ENCODE measurements at regions not wholly inside any gene's neighbourhood (a gene's known extent, or its start where the extent isn't known, plus 50 kb on each side); places are given as distances from the start of the nearest gene placed in this dataset.
"Not testable (repeated sequence)": the region's sequence is repeated elsewhere in the genome, so short reads cannot be mapped to it uniquely, and the experiment has no call there.

DNA sequence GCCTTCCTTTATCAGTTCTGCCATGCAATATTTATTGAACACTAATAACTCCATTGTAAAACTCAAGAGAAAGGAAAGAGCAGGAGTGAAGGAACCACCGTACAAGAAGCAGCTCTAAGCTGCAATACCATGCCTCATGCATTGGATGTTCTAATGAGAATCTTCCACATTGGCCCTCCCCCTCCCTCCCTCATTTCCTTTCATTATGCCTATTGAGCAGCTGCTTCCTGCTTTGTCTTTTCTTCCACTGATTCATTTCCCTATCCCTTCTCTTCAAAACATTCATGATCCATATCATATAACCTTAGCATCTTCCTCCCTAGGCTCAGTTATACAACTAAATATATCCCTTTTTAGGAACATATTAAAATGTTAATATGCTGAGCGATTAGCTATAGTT, 698.7 kb upstream of the GOLIM4 start:
- WGBS (ENCODE audit: low lambda C conversion rate, missing lambda C conversion rate) = 93% methylated on average over 2 of the region's 2 CpGs
- DNase-seq (ENCODE audit: low spot score) = no peak

DNA sequence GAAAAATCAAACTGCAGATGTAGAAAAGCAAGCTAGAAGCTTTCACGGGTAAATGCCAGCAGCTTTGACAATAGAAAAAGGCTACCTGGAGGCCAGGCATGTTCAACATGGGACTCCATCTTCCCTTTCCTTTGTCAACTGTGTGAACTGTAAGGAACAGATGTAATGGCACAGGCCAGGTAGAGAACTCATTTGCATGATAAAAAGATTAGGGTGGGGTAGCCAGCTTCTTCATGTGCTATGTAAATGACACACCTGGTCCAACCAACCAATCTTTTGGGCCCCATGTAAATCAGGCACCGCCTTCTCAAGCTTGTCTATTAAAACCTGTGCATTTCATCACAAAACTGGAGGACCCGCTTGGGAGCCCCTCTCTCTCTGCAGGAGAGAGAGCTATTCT, 686.5 kb upstream of the GOLIM4 start:
- no peaks in the 10 kb centered on the region for H3K9me3 ChIP-seq (ENCODE audit: low read depth)
- WGBS (ENCODE audit: low lambda C conversion rate, missing lambda C conversion rate) = 92% methylated on average over 3 of the region's 3 CpGs
- H3K79me2 ChIP-seq = no peaks in the 10 kb centered on the region
- H3K4me2 ChIP-seq = no peak overlapping the region
- no peaks in the 10 kb centered on the region for H3K36me3 ChIP-seq (replicated peaks; ENCODE audit: insufficient read depth, low read depth)
- no peak for DNase-seq (ENCODE audit: low spot score)
- no peaks in the 10 kb centered on the region for H3K9me2 ChIP-seq (replicated peaks; ENCODE audit: insufficient read depth)
- H2AFZ ChIP-seq = no peak overlapping the region
- H3K27ac ChIP-seq = no peak overlapping the region
- no peaks in the 10 kb centered on the region for H4K20me1 ChIP-seq (ENCODE audit: insufficient read depth, poor library complexity, severe bottlenecking)
- no peaks in the 10 kb centered on the region for H3K4me1 ChIP-seq (ENCODE audit: insufficient read depth)
- H3K27me3 ChIP-seq = no peaks in the 10 kb centered on the region
- TF ChIP-seq EZH2phosphoT487 (IDR thresholded peaks at IDR 0.05; ENCODE audit: low read depth, severe bottlenecking, unreplicated experiment) (no peak), EZH2 (IDR thresholded peaks at IDR 0.05; ENCODE audit: borderline replicate concordance) (no peak)
- TF ChIP-seq, protein P1, sequence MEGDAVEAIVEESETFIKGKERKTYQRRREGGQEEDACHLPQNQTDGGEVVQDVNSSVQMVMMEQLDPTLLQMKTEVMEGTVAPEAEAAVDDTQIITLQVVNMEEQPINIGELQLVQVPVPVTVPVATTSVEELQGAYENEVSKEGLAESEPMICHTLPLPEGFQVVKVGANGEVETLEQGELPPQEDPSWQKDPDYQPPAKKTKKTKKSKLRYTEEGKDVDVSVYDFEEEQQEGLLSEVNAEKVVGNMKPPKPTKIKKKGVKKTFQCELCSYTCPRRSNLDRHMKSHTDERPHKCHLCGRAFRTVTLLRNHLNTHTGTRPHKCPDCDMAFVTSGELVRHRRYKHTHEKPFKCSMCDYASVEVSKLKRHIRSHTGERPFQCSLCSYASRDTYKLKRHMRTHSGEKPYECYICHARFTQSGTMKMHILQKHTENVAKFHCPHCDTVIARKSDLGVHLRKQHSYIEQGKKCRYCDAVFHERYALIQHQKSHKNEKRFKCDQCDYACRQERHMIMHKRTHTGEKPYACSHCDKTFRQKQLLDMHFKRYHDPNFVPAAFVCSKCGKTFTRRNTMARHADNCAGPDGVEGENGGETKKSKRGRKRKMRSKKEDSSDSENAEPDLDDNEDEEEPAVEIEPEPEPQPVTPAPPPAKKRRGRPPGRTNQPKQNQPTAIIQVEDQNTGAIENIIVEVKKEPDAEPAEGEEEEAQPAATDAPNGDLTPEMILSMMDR (IDR thresholded peaks at IDR 0.05; ENCODE audit: poor library complexity) = no peak
- no peak overlapping the region for H3K4me3 ChIP-seq

More for the DNA sequence above, 698.7 kb upstream of the GOLIM4 start:
- Histone ChIP-seq H3K27ac (no peak overlapping the region), H3K36me3 (replicated peaks; ENCODE audit: insufficient read depth, low read depth) (no peaks in the 10 kb centered on the region), H3K9me3 (ENCODE audit: low read depth) (no peaks in the 10 kb centered on the region), H3K4me3 (no peak overlapping the region), H3K4me2 (no peak overlapping the region), H4K20me1 (ENCODE audit: insufficient read depth, poor library complexity, severe bottlenecking) (no peaks in the 10 kb centered on the region), H3K27me3 (no peaks in the 10 kb centered on the region), H3K79me2 (no peaks in the 10 kb centered on the region), H2AFZ (no peak overlapping the region), H3K4me1 (ENCODE audit: insufficient read depth) (no peaks in the 10 kb centered on the region), H3K9me2 (replicated peaks; ENCODE audit: insufficient read depth) (no peaks in the 10 kb centered on the region)
- TF ChIP-seq, protein P1 (IDR thresholded peaks at IDR 0.05; ENCODE audit: poor library complexity) = no peak
- TF ChIP-seq EZH2phosphoT487 (IDR thresholded peaks at IDR 0.05; ENCODE audit: low read depth, severe bottlenecking, unreplicated experiment) (no peak), EZH2 (IDR thresholded peaks at IDR 0.05; ENCODE audit: borderline replicate concordance) (no peak)

DNA sequence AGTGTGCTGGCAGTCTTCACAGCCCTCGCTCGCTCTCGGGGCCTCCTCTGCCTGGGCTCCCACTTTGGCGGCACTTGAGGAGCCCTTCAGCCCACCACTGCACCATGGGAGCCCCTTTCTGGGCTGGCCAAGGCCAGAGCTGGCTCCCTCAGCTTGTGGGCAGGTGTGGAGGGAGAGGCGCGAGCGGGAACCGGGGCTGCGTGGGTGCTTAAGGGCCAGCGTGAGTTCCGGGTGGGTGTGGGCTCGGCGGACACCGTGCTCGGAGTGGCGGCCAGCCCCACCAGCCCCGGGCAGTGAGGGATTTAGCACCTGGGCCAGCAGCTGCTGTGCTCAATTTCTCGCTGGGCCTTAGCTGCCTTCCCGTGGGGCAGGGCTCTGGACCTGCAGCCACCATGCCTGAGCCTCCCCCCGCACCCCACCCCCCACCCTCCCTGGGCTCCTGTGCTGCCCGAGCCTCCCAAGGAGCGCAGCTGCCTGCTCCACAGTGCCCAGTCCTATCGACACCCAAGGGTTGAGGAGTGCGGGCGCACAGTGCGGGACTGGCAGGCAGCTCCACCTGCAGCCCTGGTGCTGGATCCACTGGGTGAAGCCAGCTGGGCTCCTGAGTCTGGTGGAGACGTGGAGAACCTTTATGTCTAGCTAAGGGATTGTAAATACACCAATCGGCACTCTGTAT, 684.4 kb upstream of the GOLIM4 start:
- H3K36me3 ChIP-seq (replicated peaks; ENCODE audit: insufficient read depth, low read depth); H3K4me2 ChIP-seq; H3K9me2 ChIP-seq (replicated peaks; ENCODE audit: insufficient read depth); H2AFZ ChIP-seq; H3K4me3 ChIP-seq; H4K20me1 ChIP-seq (ENCODE audit: insufficient read depth, poor library complexity, severe bottlenecking); H3K27me3 ChIP-seq; H3K9me3 ChIP-seq (ENCODE audit: low read depth); DNase-seq (ENCODE audit: low spot score); H3K4me1 ChIP-seq (ENCODE audit: insufficient read depth); H3K27ac ChIP-seq; H3K79me2 ChIP-seq: not testable (repeated sequence)
- 98% methylated on average over 25 of the region's 28 CpGs for WGBS (ENCODE audit: low lambda C conversion rate, missing lambda C conversion rate)

DNA sequence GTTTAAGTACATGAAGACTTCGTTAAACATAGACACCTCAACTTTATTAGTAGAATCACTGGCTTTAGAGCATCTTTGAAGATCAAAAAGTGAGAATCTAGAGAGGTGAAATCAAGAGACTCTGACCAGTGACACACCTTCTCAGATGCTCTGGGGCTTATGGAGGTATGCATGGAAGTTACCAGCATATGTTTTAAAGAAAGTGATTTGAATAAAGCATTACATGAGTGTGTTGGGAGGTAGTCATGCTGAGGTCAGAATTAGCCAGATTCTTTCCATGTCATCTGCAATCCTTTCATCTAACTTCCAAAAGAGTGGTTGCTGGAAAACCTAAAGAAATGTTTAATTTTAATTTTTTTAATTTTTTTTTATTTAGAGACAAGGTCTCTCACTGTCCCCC, 658.0 kb upstream of the GOLIM4 start:
- H4K20me1 ChIP-seq (ENCODE audit: insufficient read depth, poor library complexity, severe bottlenecking) = no peaks in the 10 kb centered on the region
- H3K9me2 ChIP-seq (replicated peaks; ENCODE audit: insufficient read depth) = no peaks in the 10 kb centered on the region
- no peaks in the 10 kb centered on the region for H3K36me3 ChIP-seq (replicated peaks; ENCODE audit: insufficient read depth, low read depth)
- no peaks in the 10 kb centered on the region for H3K9me3 ChIP-seq (ENCODE audit: low read depth)
- H3K79me2 ChIP-seq = no peaks in the 10 kb centered on the region
- 97% methylated on average over 1 of the region's 1 CpG for WGBS (ENCODE audit: low lambda C conversion rate, missing lambda C conversion rate)
- no peak overlapping the region for H2AFZ ChIP-seq
- H3K4me1 ChIP-seq (ENCODE audit: insufficient read depth) = no peaks in the 10 kb centered on the region
- H3K4me3 ChIP-seq = no peak overlapping the region
- DNase-seq (ENCODE audit: low spot score) = no peak
- H3K27me3 ChIP-seq = no peaks in the 10 kb centered on the region
- H3K4me2 ChIP-seq = no peak overlapping the region
- no peak overlapping the region for H3K27ac ChIP-seq
- TF ChIP-seq EZH2 (IDR thresholded peaks at IDR 0.05; ENCODE audit: borderline replicate concordance) = no peak
- TF ChIP-seq, protein P1 (IDR thresholded peaks at IDR 0.05; ENCODE audit: poor library complexity) = no peak
- TF ChIP-seq EZH2phosphoT487 (IDR thresholded peaks at IDR 0.05; ENCODE audit: low read depth, severe bottlenecking, unreplicated experiment) = no peak
